Fibroblast of villous mesenchyme (primary cell): ENCODE measurements at regions not wholly inside any gene's neighbourhood (a gene's known extent, or its start where the extent isn't known, plus 50 kb on each side); places are given as distances from the start of the nearest gene placed in this dataset.

ENCODE experiments used
- DNase-seq: peaks from one replicate; pipeline ENCODE4 v3.0.0-alpha.2; 2010; ENCODE audit warnings: low read depth
- H3K4me3 ChIP-seq: 2 replicates; pipeline ENCODE4 v1.5.1; 2011; ENCODE audit warnings: low read depth, mild to moderate bottlenecking, low read length
- TF ChIP-seq, protein P1 (sequence below): IDR thresholded peaks from 2 replicates; pipeline ENCODE4 v1.5.1; 2012; ENCODE audit warnings: low read depth, mild to moderate bottlenecking, low read length; ENCODE audit not compliant: insufficient read depth

DNA sequence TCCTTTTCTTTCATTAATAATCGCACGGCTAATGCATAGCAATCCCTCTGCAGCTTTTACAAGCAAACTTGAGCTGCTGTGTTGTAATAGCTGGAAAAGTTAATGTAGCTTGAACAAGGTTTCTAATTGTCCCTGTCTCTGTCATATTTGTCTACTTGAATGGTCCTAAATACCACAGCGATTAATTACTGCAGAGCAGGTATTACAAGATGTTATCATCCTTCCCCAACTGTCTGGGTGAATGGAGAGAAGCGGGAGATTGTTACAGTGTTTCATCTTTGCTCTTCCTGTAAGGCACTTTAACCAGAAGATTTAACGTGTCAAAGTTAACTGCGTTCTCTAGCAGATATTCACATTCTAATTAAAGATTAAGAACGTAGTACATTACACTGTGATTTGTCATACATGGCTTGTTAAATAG, 422.2 kb upstream of the POU3F3 start:
- TF ChIP-seq, protein P1, sequence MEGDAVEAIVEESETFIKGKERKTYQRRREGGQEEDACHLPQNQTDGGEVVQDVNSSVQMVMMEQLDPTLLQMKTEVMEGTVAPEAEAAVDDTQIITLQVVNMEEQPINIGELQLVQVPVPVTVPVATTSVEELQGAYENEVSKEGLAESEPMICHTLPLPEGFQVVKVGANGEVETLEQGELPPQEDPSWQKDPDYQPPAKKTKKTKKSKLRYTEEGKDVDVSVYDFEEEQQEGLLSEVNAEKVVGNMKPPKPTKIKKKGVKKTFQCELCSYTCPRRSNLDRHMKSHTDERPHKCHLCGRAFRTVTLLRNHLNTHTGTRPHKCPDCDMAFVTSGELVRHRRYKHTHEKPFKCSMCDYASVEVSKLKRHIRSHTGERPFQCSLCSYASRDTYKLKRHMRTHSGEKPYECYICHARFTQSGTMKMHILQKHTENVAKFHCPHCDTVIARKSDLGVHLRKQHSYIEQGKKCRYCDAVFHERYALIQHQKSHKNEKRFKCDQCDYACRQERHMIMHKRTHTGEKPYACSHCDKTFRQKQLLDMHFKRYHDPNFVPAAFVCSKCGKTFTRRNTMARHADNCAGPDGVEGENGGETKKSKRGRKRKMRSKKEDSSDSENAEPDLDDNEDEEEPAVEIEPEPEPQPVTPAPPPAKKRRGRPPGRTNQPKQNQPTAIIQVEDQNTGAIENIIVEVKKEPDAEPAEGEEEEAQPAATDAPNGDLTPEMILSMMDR: no peak
- no peak for DNase-seq

DNA sequence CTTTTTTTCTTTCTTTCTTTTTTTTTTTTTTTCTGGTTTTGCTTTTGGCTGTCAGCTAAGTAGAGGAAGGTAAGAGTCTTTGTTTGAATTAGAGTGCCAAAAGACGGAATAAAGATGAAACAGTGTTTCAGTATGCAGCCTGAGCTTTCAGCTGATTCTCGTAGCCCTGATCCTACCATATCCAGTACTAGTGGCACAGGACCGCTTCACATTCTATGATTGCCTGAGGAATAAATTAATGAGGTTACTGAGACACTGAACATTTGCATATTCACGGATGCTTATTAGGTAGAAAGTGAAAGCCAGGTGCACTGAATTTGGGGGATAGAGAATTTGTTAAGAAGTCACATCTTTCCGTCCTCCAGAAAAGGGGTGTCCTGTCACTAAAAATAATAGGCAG, 421.5 kb upstream of the POU3F3 start:
- DNase-seq: no peak
- TF ChIP-seq, protein P1: no peak
- H3K4me3 ChIP-seq: no peak overlapping the region

More for the DNA sequence above, 422.2 kb upstream of the POU3F3 start:
- H3K4me3 ChIP-seq: no peak overlapping the region

DNA sequence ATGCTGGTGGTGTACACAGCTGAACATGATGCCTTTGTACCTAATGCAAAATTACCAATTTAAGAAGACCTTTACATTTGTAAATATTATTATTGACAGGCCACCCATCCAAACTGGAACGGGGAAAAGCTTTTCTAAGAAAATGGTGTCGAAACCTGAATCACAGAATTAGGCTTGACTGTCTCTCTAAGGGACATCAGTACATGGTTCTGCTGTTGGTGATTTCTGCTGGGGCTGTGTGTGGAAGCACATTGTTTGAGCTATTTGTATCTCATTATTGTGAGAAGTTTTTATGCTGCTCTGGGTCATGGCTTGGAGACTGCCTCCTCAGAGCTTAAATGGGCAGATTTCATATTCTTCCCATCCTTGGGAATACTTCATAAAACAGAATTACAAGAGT, 420.9 kb upstream of the POU3F3 start:
- TF ChIP-seq, protein P1: no peak
- H3K4me3 ChIP-seq: no peak overlapping the region
- DNase-seq: no peak

DNA sequence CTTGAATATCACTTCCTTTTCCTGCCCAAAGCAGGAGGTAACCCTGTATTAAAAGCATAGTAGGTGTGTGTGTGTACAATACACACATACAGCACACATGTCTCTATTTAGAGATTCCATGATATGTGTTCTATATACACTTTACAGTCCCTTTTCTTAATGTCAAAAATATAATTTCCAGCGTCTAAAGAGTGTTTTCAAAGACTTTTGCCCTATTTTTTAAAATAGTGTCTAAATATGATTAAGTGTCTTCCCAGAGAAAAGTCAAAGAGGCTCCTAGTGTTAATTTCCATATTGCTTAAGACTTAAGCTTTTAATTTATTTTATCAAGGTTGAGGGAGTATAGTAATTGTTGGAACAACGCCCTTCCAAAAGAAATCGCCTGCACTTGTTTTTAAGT, 420.3 kb upstream of the POU3F3 start:
- H3K4me3 ChIP-seq: no peak overlapping the region
- no peak for DNase-seq
- TF ChIP-seq, protein P1: no peak

DNA sequence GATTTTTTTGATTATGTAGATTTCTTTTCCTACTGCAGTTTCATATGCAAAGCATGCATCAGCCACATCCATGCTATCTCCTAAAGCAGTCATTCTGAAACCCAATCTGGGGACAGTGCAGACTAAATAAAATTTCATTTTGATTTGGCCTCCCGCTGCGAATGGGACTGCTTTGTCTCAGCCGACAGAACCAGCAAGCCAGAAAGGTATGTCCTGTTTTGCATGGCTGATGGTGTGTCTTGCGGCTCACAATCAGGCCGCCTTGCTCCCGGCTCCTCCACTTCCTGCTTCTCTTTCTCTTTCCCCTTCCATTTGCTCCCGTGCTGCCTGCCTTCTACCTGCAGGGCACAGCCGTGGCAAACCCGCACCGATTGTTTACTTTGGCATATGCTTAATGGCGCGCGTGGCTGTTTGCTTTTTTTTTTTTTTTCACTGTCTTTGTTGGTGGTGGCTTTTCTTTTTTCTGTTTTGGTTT, 419.6 kb upstream of the POU3F3 start:
- H3K4me3 ChIP-seq: no peak overlapping the region
- TF ChIP-seq, protein P1: no peak
- DNase-seq: no peak

DNA sequence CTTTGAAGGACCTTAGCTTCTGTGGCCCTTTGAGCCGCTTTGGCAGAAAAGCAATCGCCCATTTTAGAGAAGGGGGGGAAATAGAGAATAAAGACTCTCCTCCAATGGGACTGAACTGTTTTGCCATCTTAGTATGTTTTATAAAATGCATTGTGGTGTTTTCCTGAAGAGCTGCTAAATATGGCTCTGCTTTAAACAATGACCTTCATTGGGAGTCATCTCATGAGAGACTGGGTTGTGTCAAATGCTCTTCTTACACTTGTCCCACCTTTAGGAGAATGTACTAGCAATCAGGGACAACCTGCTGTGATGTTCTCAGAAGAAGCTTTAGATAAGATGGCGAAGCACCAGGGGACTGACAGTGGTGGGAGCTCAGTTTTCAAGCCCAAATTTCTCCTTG, 418.9 kb upstream of the POU3F3 start:
- DNase-seq: no peak
- no peak overlapping the region for H3K4me3 ChIP-seq
- TF ChIP-seq, protein P1: no peak

DNA sequence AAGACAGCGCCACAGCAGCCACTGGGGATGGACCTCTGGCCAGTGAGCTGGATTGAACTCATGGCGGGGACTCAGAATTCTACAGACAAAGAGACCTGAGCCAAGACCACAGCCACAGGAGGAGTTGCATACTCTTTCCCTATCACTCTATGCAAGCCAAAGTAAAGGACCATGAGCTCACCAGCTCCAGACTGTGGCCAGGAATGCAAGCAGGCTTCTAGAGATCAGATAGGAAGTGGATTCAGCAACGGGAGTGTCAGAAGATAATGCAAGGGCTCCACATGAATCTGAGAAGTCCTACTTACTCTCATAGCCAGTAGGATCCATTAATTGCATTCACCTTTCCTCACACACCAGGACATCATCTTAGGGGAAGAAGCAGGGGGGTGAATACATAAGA, 415.4 kb upstream of the POU3F3 start:
- no peak for DNase-seq
- no peak overlapping the region for H3K4me3 ChIP-seq
- TF ChIP-seq, protein P1: no peak
